Kidney (tissue), 13 donors: ENCODE measurements at regions not wholly inside any gene's neighbourhood (a gene's known extent, or its start where the extent isn't known, plus 50 kb on each side); places are given as distances from the start of the nearest gene placed in this dataset.

ENCODE experiments used
- DNase-seq, 5 donors: peaks; one replicate each; pipeline ENCODE4 v3.0.0-alpha.2; 2013 to 2020
- FAIRE-seq: peaks from 2 replicates; lab custom pipeline; 2012; peaks lifted over from hg19 to GRCh38; lab: Jason Lieb, UNC
- H3K27ac ChIP-seq, 2 donors: one replicate each; pipeline ENCODE4 v1.7.0; 2013; ENCODE audit warnings: low read depth in 2 of 2, low read length in 2 of 2, inconsistent platforms in 1 of 2
- H3K27me3 ChIP-seq: one replicate; pipeline ENCODE4 v1.7.1; 2013; ENCODE audit warnings: low read length, inconsistent platforms; ENCODE audit not compliant: control insufficient read depth, insufficient read depth
- H3K36me3 ChIP-seq, 3 donors: one replicate each; pipeline versions ENCODE4 v1.7.0 to v1.7.1; 2013; ENCODE audit warnings: low read length in 3 of 3, control low read depth in 1 of 3, inconsistent platforms in 1 of 3; ENCODE audit not compliant: insufficient read depth in 3 of 3, control insufficient read depth in 2 of 3
- H3K4me1 ChIP-seq, 3 donors: one replicate each; pipeline versions ENCODE4 v1.7.0 to v1.7.1; 2013; ENCODE audit warnings: low read length in 3 of 3, inconsistent platforms in 1 of 3, low read depth in 1 of 3; ENCODE audit not compliant: control insufficient read depth in 2 of 3, insufficient read depth in 2 of 3
- H3K4me3 ChIP-seq, 3 donors: one replicate each; pipeline versions ENCODE4 v1.7.0 to v1.8.1; 2013; ENCODE audit warnings: low read length in 3 of 3, control low read depth in 1 of 3, inconsistent platforms in 1 of 3
- H3K9ac ChIP-seq, 3 donors: one replicate each; pipeline versions ENCODE4 v1.7.0 to v1.7.1; 2013; ENCODE audit warnings: low read length in 3 of 3, control low read depth in 1 of 3, inconsistent platforms in 1 of 3
- H3K9me3 ChIP-seq, 3 donors: one replicate each; pipeline versions ENCODE4 v1.7.0 to v1.7.1; 2013; ENCODE audit warnings: low read length in 3 of 3, control low read depth in 1 of 3, inconsistent platforms in 1 of 3; ENCODE audit not compliant: control insufficient read depth in 2 of 3, insufficient read depth in 1 of 3
- intact Hi-C: fragments of 100-400 bp; cut with DNase I; formaldehyde crosslinking; loops from one replicate; pipeline ENCODE4 v1.11.1; 2022
- TF ChIP-seq, protein P1 (sequence below): IDR thresholded peaks from 3 replicates; pipeline ENCODE4 v1.5.1; 2012; ENCODE audit warnings: mild to moderate bottlenecking, moderate library complexity, borderline replicate concordance; ENCODE audit not compliant: insufficient read depth; ENCODE audit errors: extremely low read depth
- donor health status: control.
- donor health status: control.
- donor health status: control.
- donor health status: control.
- donor health status: control.
- donor health status: DM: yes; HTN: yes; CAD: no.
- donor health status: Normal renal cell carcinoma (clear cell type).

DNA sequence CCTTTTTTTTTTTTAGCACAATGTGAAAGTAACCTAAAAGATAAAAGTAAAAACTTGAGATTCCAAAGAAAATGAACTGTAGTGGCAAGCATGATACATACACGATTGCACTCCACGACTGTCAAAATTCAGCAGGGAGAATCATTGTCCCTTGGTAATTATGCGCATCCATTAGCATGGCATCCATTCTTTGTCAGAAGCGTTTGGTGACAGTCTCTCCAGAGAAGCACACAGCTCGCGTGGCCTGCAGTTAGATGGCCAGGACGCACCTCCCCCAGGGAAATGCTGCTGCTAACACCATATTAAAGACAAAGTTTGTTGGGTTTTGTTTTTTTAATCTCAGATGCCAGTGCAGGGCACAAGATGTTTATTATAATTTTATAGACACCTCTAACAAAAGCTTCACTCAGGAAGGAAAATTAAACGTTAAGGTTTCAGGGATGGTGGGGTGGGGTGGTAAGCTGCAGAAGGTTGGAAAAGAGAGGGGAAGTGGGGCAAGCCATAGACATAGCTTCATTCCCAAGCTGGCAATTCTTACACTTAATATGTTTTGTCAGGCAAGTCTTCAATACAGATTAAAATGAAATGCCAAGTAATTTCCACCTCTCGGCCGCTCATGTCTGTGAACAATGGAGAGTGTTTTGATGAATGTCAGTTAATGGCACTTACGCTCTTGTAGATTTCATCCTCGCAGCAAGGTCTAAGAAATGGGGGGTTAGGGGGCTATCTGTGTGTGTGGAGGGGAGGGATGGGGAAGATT is 142.8 kb upstream of the TOPAZ1 start:
- intact Hi-C loops: no loop called here
- Histone ChIP-seq H3K27ac (no peak overlapping the region), H3K9me3 (no peaks in the 10 kb centered on the region), H3K4me1 (no peaks in the 10 kb centered on the region), H3K27me3 (no peaks in the 10 kb centered on the region), H3K36me3 (no peaks in the 10 kb centered on the region), H3K4me3 (no peak overlapping the region), H3K9ac (no peak overlapping the region)
- DNase-seq (no peak), FAIRE-seq (no peak)
- TF ChIP-seq, protein P1, sequence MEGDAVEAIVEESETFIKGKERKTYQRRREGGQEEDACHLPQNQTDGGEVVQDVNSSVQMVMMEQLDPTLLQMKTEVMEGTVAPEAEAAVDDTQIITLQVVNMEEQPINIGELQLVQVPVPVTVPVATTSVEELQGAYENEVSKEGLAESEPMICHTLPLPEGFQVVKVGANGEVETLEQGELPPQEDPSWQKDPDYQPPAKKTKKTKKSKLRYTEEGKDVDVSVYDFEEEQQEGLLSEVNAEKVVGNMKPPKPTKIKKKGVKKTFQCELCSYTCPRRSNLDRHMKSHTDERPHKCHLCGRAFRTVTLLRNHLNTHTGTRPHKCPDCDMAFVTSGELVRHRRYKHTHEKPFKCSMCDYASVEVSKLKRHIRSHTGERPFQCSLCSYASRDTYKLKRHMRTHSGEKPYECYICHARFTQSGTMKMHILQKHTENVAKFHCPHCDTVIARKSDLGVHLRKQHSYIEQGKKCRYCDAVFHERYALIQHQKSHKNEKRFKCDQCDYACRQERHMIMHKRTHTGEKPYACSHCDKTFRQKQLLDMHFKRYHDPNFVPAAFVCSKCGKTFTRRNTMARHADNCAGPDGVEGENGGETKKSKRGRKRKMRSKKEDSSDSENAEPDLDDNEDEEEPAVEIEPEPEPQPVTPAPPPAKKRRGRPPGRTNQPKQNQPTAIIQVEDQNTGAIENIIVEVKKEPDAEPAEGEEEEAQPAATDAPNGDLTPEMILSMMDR: no peak

- Histone ChIP-seq H3K27me3 (no peaks in the 10 kb centered on the region), H3K27ac (no peak overlapping the region), H3K9me3 (no peaks in the 10 kb centered on the region), H3K9ac (no peak overlapping the region), H3K36me3 (no peaks in the 10 kb centered on the region), H3K4me3 (no peak overlapping the region), H3K4me1 (no peaks in the 10 kb centered on the region)
- TF ChIP-seq, protein P1: no peak
- intact Hi-C loops: no loop called here
- DNase-seq (no peak), FAIRE-seq (no peak)
These were observed 142.0 kb upstream of the TOPAZ1 start for GRCh38 chr3:44099566-44100297.

GRCh38 chr3:44100298-44100695 is 141.4 kb upstream of the TOPAZ1 start:
- TF ChIP-seq, protein P1: no peak
- intact Hi-C loops: no loop called here

More at GRCh38 chr3:44100298-44100695, 141.4 kb upstream of the TOPAZ1 start:
- H3K27ac ChIP-seq: no peak overlapping the region
- no peaks in the 10 kb centered on the region for H3K27me3 ChIP-seq
- FAIRE-seq: no peak
- H3K4me3 ChIP-seq: no peak overlapping the region
- H3K4me1 ChIP-seq: no peaks in the 10 kb centered on the region
- DNase-seq: no peak
- H3K9ac ChIP-seq: no peak overlapping the region
- H3K9me3 ChIP-seq: no peaks in the 10 kb centered on the region
- H3K36me3 ChIP-seq: no peaks in the 10 kb centered on the region
